NCI-H1105 treated with DMSO at 0.1 percent for 48 hours (cell line): ENCODE measurements at regions not wholly inside any gene's neighbourhood (a gene's known extent, or its start where the extent isn't known, plus 50 kb on each side); places are given as distances from the start of the nearest gene placed in this dataset.
"Not testable (repeated sequence)": the region's sequence is repeated elsewhere in the genome, so short reads cannot be mapped to it uniquely, and the experiment has no call there.

Experiments
- DNase-seq: peaks from one replicate; lab custom pipeline; 2025; lab: John Stamatoyannopoulos, UW

- DNase-seq: no peak
These were observed 50.0 kb upstream of the TSC22D2 start for GRCh38 chr3:150357923-150358607.

DNA sequence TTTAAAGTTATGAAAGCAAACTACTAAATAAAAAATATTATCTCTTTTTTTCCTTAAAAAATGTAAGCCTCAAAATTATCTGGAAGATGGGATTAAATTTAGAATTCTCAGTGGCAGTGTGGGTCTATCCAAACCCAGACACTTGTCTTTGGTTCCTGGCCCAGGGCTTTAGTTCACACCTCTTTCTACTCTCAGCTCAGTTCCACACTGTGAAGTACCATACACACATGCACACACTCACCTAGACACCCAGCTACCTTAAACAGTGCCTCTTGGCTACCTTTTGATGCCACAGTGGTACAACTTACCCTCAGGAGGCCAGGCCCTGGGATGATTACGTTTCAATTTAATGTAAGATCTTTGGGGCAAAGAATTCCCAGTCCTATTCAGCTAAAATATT is 51.0 kb upstream of the TSC22D2 start:
- no peak for DNase-seq

DNA sequence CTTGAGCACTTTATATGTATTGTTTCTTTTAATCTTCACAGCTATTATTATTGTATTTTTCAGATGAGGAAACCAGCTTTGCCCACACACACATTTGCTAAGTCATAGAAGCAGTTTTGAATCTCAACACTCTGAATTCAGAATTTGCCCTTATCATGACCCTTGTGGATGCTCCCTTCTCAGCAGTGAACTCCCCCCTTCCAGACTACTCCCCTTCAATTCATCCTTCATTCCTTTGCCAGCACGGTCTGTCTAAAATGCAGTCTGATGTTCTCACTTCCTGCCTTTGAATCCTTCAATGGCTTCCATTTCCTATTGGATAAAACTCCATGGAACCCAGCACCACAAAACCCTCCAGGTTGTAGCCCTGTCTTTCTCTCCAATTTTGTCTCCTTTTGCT is 52.5 kb upstream of the TSC22D2 start:
- no peak for DNase-seq

DNA sequence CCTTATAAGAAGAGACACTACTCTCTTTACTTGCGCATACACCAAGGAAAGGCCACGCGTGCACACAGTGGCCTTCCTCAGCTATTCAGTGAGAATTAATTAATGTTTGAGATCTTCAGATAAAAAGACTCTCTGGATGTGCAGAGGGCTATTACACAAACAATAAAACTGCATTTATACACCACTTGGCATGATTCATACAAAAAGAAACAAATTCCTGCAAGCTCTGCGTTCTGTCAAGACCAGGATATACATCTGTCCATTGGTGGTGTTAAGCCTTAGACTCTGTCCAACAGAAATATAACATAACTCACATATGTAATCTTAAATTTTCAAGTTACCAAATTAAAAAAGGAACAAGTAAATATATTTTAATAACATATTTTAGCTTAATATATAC is 55.2 kb upstream of the TSC22D2 start:
- no peak for DNase-seq

GRCh38 chr3:150351398-150351797 is 56.7 kb upstream of the TSC22D2 start:
- DNase-seq: no peak

DNA sequence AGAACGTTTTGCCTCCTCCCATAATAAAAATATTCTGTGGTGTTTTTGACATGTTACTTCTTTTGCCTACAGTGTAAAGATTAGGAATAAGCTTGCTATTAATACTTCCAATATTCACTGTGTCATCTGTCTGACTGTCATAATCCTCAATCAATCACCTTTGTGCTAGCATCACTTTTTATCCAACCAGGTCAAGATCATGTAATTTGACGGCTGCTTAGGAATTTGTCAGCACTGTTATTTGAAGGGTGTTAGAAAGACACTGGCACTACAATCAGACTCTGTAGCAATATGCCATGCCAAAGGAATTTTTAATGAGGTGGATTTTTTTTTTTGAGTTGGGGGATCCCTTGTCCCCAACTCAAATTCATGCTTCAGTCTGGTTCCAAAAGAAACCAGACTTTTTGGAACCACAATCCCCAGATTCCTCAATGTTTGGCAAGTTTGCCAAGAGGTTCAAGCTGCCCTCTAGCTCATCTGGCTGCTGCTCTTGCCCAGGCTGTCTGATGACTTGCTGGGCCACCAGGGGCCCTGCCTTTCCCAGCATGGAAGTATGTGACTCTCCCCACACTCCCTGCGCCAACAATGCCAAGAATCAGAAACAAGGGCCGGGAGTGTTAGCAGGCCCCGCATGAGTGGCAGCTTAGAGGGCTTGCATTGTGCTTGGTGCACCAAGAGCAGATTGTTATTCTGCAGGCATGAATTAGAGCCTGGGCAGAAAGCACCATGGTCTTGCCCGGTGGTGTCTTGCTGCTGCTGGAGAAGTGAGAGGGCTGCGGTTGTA is 58.6 kb upstream of the TSC22D2 start:
- DNase-seq: no peak

DNA sequence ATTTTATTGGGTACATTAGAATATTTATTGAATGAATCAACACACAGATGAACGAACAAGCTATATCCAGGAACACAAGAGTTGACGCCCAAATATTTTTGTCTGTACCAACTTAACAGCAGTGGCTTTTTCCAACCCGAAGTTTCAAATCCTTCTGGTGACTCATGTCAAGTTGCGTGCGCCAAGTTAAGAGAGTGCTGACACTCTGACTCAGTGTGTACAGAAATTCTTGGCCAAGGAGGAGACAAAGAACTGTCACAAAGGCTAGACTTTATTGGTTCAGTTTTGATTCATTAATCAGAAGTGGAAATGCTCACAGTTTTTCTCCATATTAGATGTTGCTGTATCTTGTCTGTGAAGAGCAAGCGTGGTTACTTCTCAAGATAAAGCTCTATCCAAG is 59.6 kb upstream of the TSC22D2 start:
- no peak for DNase-seq

GRCh38 chr3:150346981-150347863 is 60.9 kb upstream of the TSC22D2 start:
- no peak for DNase-seq

- no peak for DNase-seq
These were observed 61.8 kb upstream of the TSC22D2 start for GRCh38 chr3:150346266-150346665.

DNA sequence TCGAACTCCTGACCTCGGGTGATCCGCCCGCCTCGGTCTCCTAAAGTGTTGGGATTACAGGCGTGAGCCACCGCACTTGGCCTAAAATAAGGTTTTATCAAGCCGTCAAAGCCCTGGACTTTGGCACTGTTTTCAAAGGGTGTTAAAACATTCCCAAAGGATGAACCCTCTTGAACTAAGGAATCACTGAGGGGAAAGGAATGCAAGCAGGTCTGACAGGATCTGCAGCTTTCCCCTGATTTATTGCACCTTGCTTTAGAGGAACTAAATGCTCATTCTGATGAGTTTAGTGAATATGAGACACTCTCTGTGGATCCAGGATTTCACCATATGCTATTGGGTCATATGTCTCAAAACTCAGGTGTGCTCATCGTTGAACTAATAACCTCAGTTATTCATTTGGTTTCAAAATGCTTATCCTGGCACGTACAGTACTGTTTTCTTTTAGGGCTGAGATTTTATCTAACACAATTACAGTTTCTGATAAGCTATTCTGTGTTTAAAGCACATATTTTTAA is 63.0 kb upstream of the TSC22D2 start:
- DNase-seq: no peak

DNA sequence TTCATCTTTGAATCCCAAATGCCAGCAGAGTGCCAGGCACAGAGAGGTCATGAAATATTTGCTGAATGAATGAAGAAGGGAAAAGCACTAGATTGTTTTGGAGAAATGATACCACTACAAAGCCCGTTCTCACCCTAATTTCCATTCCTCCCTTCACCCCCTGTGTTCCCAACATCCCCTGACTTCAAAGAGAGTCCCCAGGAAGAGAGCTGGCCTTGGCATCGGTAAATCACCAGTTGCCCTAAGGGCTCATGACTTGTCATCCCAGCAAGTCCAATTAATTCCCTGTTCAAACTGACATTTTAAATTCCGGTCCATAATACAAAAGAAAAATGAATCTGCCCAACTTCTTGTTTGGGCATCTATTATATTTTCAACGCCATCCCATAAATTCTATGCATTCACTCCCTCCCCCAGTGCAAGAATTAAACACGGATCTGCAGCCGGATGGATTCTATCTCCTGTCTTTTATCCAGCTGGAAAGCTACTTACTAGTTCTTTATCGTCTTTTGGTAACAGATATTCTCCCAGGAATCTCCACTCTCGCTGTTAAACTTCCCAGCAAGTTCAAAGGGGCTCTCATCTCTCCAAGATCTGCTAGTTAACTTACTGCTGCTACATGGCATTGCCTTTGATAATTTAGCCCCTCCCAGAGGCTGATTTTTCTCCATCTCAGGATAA is 63.9 kb upstream of the TSC22D2 start:
- no peak for DNase-seq

DNA sequence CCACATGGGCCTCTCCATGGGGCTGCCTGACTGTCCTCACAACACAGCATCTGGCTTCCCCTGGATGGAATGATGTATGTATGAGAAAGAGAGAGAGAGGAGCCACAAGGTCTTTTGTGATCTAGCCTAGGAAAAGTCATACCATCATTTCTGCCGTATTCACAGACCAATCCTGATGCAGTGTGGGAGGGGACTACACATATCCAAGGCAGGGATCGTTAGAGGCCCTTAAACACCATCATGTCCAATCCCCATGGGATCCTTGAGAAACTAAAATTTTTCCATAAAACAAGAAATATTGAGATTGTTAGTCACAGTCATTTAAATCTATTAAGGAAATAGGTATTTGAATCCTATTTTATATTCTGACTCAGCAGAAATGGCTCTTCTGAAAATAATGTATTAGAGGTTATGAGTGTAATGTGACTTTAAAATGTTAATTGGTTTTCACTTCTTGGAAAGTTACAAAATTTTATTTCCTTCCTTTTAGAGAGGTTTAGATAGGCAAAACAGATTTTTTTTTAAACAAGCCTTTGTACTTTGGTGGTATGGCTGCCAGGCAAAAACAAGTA is 65.1 kb upstream of the TSC22D2 start:
- DNase-seq: no peak

- no peak for DNase-seq
These were observed 66.2 kb upstream of the TSC22D2 start for GRCh38 chr3:150341891-150342290.

- not testable (repeated sequence) for DNase-seq
These were observed 71.7 kb upstream of the TSC22D2 start for GRCh38 chr3:150336363-150336762.

- DNase-seq: no peak
These were observed 72.5 kb upstream of the TSC22D2 start for GRCh38 chr3:150335631-150336030.

- DNase-seq: no peak
These were observed 73.1 kb upstream of the TSC22D2 start for GRCh38 chr3:150334974-150335373.

- no peak for DNase-seq
These were observed 74.6 kb upstream of the TSC22D2 start for GRCh38 chr3:150333477-150333876.

DNA sequence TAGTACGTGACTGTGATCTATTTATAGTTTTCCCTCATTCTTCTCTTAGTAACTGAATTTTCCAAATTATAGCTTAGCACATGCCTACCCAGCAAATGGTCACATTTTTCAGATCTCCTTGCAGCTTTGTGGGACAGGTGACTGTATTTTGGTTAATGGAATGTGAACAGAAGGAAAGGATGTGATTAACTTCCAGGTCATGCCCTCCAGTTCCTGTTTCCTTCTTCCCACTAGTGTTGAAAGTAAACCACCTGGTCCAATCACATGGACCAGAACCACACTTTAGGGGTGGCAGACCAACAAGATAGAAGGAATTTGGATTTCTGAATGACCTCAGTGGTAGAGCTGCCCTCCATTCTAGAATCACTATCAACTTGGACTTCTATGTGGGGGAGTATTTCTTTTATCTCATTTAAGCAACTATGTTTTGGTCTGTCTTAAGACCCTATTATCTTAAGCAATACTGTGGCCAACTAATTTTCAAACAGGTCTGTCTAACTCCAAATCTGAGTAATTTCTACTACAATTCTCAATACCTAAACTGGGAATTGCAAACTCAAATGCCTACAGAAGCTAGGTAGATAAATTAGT is 76.0 kb upstream of the TSC22D2 start:
- DNase-seq: no peak

- DNase-seq: no peak
These were observed 77.2 kb upstream of the TSC22D2 start for GRCh38 chr3:150330872-150331271.

- DNase-seq: no peak
These were observed 77.9 kb upstream of the TSC22D2 start for GRCh38 chr3:150330174-150330573.

GRCh38 chr3:150329408-150329807 is 78.7 kb upstream of the TSC22D2 start:
- DNase-seq: no peak
